KMS-11 (cell line): ENCODE measurements at regions not wholly inside any gene's neighbourhood (a gene's known extent, or its start where the extent isn't known, plus 50 kb on each side); places are given as distances from the start of the nearest gene placed in this dataset.

Experiments
- H2AFZ ChIP-seq: fragments of 200-600 bp; sonication (generic); 2 replicates; pipeline ENCODE4 v1.6.1; 2016; ENCODE audit warnings: antibody characterized with exemption, mixed run types, low read depth
- H3K27ac ChIP-seq: fragments of 200-600 bp; sonication (generic); 2 replicates; pipeline ENCODE4 v1.6.1; 2016; ENCODE audit warnings: mild to moderate bottlenecking, mixed run types
- H3K27me3 ChIP-seq: fragments of 200-600 bp; sonication (generic); 2 replicates; pipeline ENCODE4 v1.6.1; 2017; ENCODE audit warnings: mild to moderate bottlenecking, low read depth, mixed run types, moderate library complexity; ENCODE audit not compliant: insufficient read depth
- H3K36me3 ChIP-seq: fragments of 200-600 bp; sonication (generic); 2 replicates; pipeline ENCODE4 v1.6.1; 2017; ENCODE audit warnings: mild to moderate bottlenecking, mixed run types; ENCODE audit not compliant: insufficient read depth
- H3K4me1 ChIP-seq: fragments of 200-600 bp; sonication (generic); 2 replicates; pipeline ENCODE4 v1.6.1; 2016; ENCODE audit warnings: mild to moderate bottlenecking, low read depth, mixed run types; ENCODE audit not compliant: poor library complexity, severe bottlenecking
- H3K4me2 ChIP-seq: fragments of 200-600 bp; sonication (generic); 2 replicates; pipeline ENCODE4 v1.7.0; 2016; ENCODE audit warnings: mild to moderate bottlenecking, mixed run types
- H3K4me3 ChIP-seq: fragments of 200-600 bp; sonication (generic); IDR thresholded peaks from 2 replicates; pipeline ENCODE4 v1.6.1; 2017; ENCODE audit warnings: low read depth, low read length, mixed read lengths; ENCODE audit not compliant: insufficient read depth
- H3K79me2 ChIP-seq: fragments of 200-600 bp; sonication (generic); 2 replicates; pipeline ENCODE4 v1.6.1; 2016; ENCODE audit warnings: low read depth, mixed run types; ENCODE audit not compliant: insufficient read depth
- H3K9ac ChIP-seq: fragments of 200-600 bp; sonication (generic); 2 replicates; pipeline ENCODE4 v1.6.1; 2016; ENCODE audit warnings: mild to moderate bottlenecking, mixed run types
- H4K20me1 ChIP-seq: fragments of 200-600 bp; sonication (generic); 2 replicates; pipeline ENCODE4 v1.6.1; 2016; ENCODE audit warnings: mild to moderate bottlenecking, mixed run types; ENCODE audit not compliant: insufficient read depth
- CTCF ChIP-seq: fragments of 200-600 bp; sonication (generic); conservative IDR thresholded peaks from 2 replicates; pipeline ENCODE4 v1.6.1; 2017; ENCODE audit warnings: low read depth, mild to moderate bottlenecking, antibody characterized with exemption, low read length, moderate library complexity, mixed read lengths

GRCh38 chrX:6778544-6779503 lies 243.9 kb upstream of the VCX3A start:
- Histone ChIP-seq H3K4me1 (no peaks in the 10 kb centered on the region), H3K9ac (no peak overlapping the region), H4K20me1 (no peaks in the 10 kb centered on the region), H3K27ac (no peak overlapping the region), H3K4me3 (no peak overlapping the region), H3K27me3 (no peaks in the 10 kb centered on the region), H3K36me3 (no peaks in the 10 kb centered on the region), H3K4me2 (no peak overlapping the region), H3K79me2 (no peaks in the 10 kb centered on the region), H2AFZ (no peak overlapping the region)
- no peak for TF ChIP-seq CTCF

- Histone ChIP-seq H4K20me1 (no peaks in the 10 kb centered on the region), H3K27me3 (no peaks in the 10 kb centered on the region), H3K36me3 (no peaks in the 10 kb centered on the region), H3K27ac (no peak overlapping the region), H3K4me1 (no peaks in the 10 kb centered on the region), H3K4me3 (no peak overlapping the region), H3K4me2 (no peak overlapping the region), H3K9ac (no peak overlapping the region), H2AFZ (no peak overlapping the region), H3K79me2 (no peaks in the 10 kb centered on the region)
- TF ChIP-seq CTCF, result no peak
These were observed 242.5 kb upstream of the VCX3A start for GRCh38 chrX:6777238-6778002.

GRCh38 chrX:6770936-6771335 lies 236.0 kb upstream of the VCX3A start:
- Histone ChIP-seq H3K4me1 (no peaks in the 10 kb centered on the region), H3K9ac (no peak overlapping the region), H3K4me2 (no peak overlapping the region), H3K27ac (no peak overlapping the region), H3K79me2 (no peaks in the 10 kb centered on the region), H3K4me3 (no peak overlapping the region), H2AFZ (no peak overlapping the region), H4K20me1 (no peaks in the 10 kb centered on the region), H3K36me3 (no peaks in the 10 kb centered on the region), H3K27me3 (no peaks in the 10 kb centered on the region)
- TF ChIP-seq CTCF, result no peak

GRCh38 chrX:6768881-6769280 lies 234.0 kb upstream of the VCX3A start:
- no peaks in the 10 kb centered on the region for H3K36me3 ChIP-seq
- H3K27me3 ChIP-seq, result no peaks in the 10 kb centered on the region
- no peak for TF ChIP-seq CTCF
- H4K20me1 ChIP-seq, result no peaks in the 10 kb centered on the region
- no peak overlapping the region for H3K4me3 ChIP-seq
- no peak overlapping the region for H2AFZ ChIP-seq
- no peak overlapping the region for H3K4me2 ChIP-seq
- H3K4me1 ChIP-seq, result no peaks in the 10 kb centered on the region
- H3K27ac ChIP-seq, result no peak overlapping the region
- H3K9ac ChIP-seq, result no peak overlapping the region
- H3K79me2 ChIP-seq, result no peaks in the 10 kb centered on the region
